Neural crest cell (in vitro differentiated cells): ENCODE measurements at regions not wholly inside any gene's neighbourhood (a gene's known extent, or its start where the extent isn't known, plus 50 kb on each side); places are given as distances from the start of the nearest gene placed in this dataset.

Source experiments
- DNase-seq: peaks from one replicate; pipeline ENCODE4 v3.0.0; 2021; ENCODE audit warnings: low read depth, mixed read lengths, low spot score
- H3K27ac Mint-ChIP-seq: one replicate; pipeline ENCODE4 v1.8.0; 2021; ENCODE audit warnings: mild to moderate bottlenecking, mixed read lengths; ENCODE audit not compliant: unreplicated experiment
- H3K27me3 Mint-ChIP-seq: 2 replicates; pipeline ENCODE4 v1.8.0; 2021; ENCODE audit warnings: low read depth, mild to moderate bottlenecking, mixed read lengths
- H3K36me3 Mint-ChIP-seq: 2 replicates; pipeline ENCODE4 v1.8.0; 2021; ENCODE audit warnings: low read depth, mild to moderate bottlenecking, mixed read lengths
- H3K4me1 Mint-ChIP-seq: 2 replicates; pipeline ENCODE4 v1.8.0; 2021; ENCODE audit warnings: mixed read lengths
- H3K4me3 Mint-ChIP-seq: one replicate; pipeline ENCODE4 v1.8.0; 2021; ENCODE audit warnings: mild to moderate bottlenecking, mixed read lengths
- H3K9me3 Mint-ChIP-seq: 2 replicates; pipeline ENCODE4 v1.8.0; 2021; ENCODE audit warnings: mixed read lengths
- TF ChIP-seq, protein P1 (sequence below): fragments of 200-600 bp; sonication (generic); conservative IDR thresholded peaks from 2 replicates; pipeline ENCODE4 v1.5.0; 2021; ENCODE audit warnings: antibody characterized with exemption, mild to moderate bottlenecking

DNA sequence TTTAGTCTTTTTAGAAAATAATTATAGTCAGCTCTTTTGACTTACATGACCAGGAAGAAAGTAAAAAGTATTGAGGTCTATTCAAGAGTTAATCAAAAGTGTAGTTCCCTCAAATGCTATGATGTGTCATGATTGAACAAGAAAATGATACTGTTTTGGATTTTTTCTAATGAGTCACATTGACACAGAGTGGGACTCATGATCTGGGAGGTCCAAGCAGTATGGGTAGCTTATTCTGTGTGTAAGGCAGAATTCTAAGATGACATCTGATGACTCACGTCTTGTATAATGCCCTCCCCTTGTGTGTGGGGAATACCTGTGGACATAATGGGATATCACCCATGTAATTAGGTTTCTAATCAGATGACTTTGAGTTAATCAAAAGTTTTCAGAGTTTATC, 178.1 kb upstream of the DDHD1 start:
- no peak overlapping the region for H3K27ac Mint-ChIP-seq
- H3K4me1 Mint-ChIP-seq, result peaks cover 16% of the 10 kb centered on the region
- H3K27me3 Mint-ChIP-seq, result no peaks in the 10 kb centered on the region
- DNase-seq, result no peak
- no peaks in the 10 kb centered on the region for H3K36me3 Mint-ChIP-seq
- peaks cover 2% of the 10 kb centered on the region for H3K9me3 Mint-ChIP-seq
- TF ChIP-seq, protein P1, sequence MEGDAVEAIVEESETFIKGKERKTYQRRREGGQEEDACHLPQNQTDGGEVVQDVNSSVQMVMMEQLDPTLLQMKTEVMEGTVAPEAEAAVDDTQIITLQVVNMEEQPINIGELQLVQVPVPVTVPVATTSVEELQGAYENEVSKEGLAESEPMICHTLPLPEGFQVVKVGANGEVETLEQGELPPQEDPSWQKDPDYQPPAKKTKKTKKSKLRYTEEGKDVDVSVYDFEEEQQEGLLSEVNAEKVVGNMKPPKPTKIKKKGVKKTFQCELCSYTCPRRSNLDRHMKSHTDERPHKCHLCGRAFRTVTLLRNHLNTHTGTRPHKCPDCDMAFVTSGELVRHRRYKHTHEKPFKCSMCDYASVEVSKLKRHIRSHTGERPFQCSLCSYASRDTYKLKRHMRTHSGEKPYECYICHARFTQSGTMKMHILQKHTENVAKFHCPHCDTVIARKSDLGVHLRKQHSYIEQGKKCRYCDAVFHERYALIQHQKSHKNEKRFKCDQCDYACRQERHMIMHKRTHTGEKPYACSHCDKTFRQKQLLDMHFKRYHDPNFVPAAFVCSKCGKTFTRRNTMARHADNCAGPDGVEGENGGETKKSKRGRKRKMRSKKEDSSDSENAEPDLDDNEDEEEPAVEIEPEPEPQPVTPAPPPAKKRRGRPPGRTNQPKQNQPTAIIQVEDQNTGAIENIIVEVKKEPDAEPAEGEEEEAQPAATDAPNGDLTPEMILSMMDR, result no peak
- no peak overlapping the region for H3K4me3 Mint-ChIP-seq

DNA sequence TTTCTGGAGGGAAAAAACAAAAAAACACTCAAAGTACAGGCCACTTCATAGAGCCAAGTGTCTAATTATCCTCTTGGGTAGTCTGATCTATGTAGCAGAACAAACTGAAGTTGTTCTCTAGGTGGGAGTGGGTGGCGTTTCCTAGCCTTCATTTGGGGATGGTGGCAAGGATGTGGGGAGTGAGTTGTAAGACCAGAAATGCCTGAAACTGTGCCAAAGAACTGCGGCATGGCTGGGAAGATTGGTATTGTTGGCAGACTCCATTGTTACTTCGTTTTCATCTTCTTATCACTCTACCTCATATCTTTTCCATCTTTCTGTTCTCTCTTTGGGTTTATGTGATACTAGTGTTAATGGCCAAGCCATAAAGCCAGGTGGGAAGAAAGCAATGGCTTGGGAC, 177.3 kb upstream of the DDHD1 start:
- Mint-ChIP-seq H3K36me3 (no peaks in the 10 kb centered on the region), H3K27me3 (no peaks in the 10 kb centered on the region), H3K9me3 (peaks cover 2% of the 10 kb centered on the region), H3K27ac (no peak overlapping the region), H3K4me3 (no peak overlapping the region), H3K4me1 (peaks cover 16% of the 10 kb centered on the region)
- DNase-seq, result no peak
- TF ChIP-seq, protein P1, result no peak

DNA sequence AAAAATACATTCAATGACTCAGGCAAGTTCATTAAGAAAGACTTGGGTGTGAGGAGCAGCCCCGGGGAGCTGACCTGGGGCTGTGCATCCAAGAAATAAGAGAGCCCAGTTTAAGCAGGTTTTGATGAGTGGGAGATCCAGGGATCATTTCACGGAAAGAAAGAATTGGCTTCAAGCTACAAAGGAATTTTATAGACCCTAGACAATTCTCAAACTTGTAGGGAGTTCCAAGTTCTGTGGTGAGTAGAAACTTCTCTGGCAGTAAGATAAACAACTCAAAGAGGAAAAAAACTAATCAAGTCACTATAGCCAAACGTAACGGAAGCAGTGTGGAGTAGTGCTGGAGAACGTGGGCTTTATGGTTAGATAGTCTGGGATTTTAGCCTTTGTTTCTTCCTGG, 175.7 kb upstream of the DDHD1 start:
- Mint-ChIP-seq H3K27ac (no peak overlapping the region), H3K27me3 (no peaks in the 10 kb centered on the region), H3K36me3 (peaks cover 2% of the 10 kb centered on the region), H3K9me3 (peaks cover 2% of the 10 kb centered on the region), H3K4me1 (peaks cover 19% of the 10 kb centered on the region), H3K4me3 (no peak overlapping the region)
- TF ChIP-seq, protein P1, result no peak
- no peak for DNase-seq

DNA sequence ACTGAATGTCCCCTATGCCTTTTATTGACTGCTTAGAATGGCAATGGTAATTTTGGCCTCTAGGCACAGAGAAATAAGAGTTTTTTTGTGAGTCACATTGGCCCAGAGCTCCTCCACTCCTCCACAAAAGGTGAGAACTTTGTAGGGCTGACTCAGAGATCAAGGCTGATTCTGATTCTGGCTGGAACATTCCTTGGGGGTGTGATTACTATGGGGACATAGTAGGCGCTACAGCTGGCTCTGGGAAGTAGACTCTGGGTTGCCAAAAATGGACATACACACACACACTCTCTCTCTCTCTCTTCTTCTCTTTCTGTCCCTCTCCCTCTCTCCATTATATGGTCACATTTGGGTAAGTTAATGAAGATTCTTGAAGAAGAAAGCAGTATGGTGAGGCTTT, 174.6 kb upstream of the DDHD1 start:
- H3K27ac Mint-ChIP-seq, result no peak overlapping the region
- peaks cover 2% of the 10 kb centered on the region for H3K36me3 Mint-ChIP-seq
- no peak for DNase-seq
- TF ChIP-seq, protein P1, result no peak
- H3K4me3 Mint-ChIP-seq, result no peak overlapping the region
- peaks cover 2% of the 10 kb centered on the region for H3K9me3 Mint-ChIP-seq
- H3K4me1 Mint-ChIP-seq, result peaks cover 19% of the 10 kb centered on the region
- no peaks in the 10 kb centered on the region for H3K27me3 Mint-ChIP-seq

DNA sequence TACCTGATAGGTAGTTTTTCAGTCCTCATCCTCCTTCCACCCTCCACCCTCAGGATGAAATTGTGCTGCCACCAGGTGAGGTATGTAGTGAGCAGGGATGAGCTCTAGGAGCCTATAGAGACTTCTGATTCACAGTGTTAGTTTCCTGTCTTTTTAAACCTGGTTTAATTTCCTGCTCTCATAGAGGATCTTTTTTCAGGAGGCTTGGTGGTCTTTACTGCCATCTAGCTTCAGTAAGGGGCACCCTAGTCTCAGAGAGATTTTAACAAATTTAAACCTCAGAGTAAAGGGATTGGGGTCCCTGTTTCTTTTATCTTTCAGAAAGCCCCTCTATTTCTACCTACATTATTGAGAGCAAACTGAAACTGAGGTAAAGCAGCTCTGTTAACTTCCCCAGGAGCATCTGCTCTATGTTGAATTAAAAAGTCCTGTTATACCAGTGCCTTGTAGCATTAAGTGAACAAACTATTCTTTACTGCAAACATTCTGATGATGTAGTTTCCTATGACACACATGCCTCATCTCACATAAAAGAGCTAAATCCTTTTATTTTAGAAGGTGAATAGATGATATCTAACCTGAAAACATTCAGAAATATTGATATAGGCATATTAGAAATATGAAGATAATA, 172.2 kb upstream of the DDHD1 start:
- Mint-ChIP-seq H3K27me3 (no peaks in the 10 kb centered on the region), H3K4me3 (no peak overlapping the region), H3K36me3 (peaks cover 10% of the 10 kb centered on the region), H3K4me1 (peaks cover 19% of the 10 kb centered on the region), H3K27ac (no peak overlapping the region), H3K9me3 (peaks cover 7% of the 10 kb centered on the region)
- TF ChIP-seq, protein P1, result no peak
- no peak for DNase-seq
